Smooth muscle cell of the brain vasculature (primary cell): ENCODE measurements at regions not wholly inside any gene's neighbourhood (a gene's known extent, or its start where the extent isn't known, plus 50 kb on each side); places are given as distances from the start of the nearest gene placed in this dataset.

ENCODE experiments used
- DNase-seq: peaks from one replicate; pipeline ENCODE4 v3.0.0-alpha.2; 2012; ENCODE audit warnings: low read depth, low spot score

DNA sequence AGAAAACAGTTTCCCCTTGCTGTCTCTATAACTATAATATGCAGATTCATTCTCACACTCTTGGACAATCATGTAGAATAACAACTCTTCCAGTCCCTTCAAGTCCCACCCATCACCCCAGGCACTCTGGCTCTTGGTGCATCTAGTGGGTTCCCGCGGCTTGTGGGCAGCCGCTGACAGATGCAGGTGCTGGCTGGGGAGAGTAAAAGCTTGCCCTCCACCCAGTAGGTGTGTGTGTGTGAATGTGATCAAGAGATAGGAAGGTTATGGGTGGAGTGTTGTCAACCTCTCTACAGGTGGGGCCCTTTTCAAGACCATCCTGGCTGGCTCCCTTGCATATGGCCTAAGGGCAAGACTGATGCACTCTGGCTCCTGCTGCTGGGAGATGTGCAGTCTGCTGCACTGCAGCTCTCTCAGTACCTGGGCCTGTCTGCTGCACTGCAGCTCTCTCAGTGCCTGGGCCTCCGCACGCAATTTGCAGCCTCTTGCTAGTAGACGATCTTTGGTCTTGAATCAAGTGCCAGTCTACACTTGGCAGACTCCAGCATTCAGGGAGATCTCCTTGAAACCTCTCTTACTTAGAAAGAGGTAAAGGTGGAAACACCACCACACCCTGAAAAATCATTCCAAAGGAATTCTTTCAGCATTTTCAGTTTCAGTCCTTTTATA lies 189.7 kb upstream of the GDNF start:
- no peak for DNase-seq

DNA sequence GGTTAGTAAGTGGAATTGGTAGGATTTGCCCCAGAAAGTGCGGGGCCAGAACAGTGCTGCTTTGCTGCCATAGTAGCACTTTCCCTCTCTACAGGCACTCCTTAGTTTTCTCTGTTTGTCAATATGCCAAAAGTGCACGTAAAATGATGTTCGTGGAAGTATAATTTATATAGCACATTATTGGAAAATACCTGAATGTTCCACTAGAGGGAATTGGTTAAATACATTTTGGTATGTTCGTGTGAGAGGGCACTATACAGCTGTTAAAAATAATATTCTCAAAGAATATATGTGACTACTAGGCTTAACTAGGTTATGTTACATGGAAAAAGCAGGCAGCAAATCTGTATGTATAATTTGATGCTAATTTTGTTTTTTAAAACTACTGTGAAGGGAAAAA lies 184.0 kb upstream of the GDNF start:
- no peak for DNase-seq

- no peak for DNase-seq
Measured at GRCh38 chr5:38023371-38023770, 183.5 kb upstream of the GDNF start.

- DNase-seq: no peak
Measured at GRCh38 chr5:38022631-38023030, 182.8 kb upstream of the GDNF start.

- DNase-seq: no peak
Measured at GRCh38 chr5:38018016-38018415, 178.2 kb upstream of the GDNF start.

DNA sequence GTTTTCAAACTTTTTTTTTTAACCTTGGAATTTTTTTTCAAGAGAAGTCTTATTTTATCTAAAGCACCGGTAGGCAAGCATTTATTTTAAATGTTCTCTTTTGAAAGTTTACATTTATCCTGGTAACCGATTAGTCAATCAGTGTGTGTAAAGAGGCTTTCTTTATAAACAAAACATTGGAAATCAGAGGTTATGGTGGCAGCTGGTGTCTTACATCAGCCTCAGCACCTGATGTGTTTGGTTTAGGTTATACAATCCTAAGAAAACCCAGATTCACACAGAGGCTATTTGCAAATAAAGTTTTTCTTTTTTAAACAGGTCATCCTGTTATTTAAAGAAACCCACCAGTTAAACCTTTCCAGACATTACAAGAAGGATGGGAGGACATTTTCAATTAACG lies 173.3 kb upstream of the GDNF start:
- no peak for DNase-seq

- DNase-seq: no peak
Measured at GRCh38 chr5:38011668-38012188, 171.9 kb upstream of the GDNF start.

DNA sequence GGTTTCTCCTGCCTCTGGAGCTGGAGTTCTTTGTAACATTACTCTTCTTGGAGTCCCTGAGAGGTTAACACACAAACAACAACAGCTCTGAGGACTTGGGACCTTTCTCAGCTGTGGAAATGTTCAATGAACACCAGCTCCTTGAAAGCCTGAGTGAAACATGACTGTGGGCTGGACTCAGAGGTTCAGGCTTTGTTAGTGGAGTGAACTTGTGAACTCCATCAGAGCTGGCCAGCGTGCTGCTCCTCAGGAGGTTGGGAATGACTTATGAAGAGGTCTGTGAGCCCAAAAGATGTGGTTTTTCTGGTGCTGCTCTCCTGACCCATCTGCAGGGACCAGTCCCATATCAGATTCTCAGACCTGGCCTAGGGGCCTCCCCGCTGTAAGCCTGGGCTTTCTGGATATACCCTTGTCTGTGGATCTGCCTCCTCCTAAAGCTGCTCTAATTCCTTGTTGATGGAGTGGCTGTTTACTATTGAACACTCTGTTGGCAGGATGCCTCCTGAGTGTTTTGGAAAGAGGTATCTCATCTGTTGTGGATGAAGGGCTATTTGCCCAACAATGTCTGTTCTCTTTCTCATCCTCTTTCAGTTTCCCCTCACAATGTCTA lies 170.0 kb upstream of the GDNF start:
- DNase-seq: no peak

GRCh38 chr5:38008198-38008597 lies 168.4 kb upstream of the GDNF start:
- DNase-seq: no peak

- DNase-seq: no peak
Measured at GRCh38 chr5:37999593-37999992, 159.8 kb upstream of the GDNF start.

DNA sequence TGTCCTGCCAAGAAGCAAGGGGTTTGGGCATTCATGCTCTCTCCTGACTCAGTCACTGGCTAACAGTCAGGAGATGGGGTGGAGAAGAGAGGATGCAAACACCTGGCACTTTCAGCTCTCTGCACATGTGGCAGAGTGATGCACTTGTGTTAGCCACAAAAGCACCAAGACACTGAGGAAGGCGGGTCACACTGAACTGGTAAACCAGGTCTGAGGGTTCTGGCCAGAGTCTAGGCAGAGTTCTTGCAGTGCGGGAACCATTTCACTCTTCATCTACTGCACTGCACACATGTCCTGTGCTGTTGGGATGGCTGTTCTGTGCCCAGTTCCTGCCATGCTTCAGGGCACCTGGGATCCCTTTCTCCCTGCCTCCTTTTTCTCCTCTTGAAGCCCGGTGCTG lies 157.1 kb upstream of the GDNF start:
- no peak for DNase-seq

- no peak for DNase-seq
Measured at GRCh38 chr5:37994729-37995128, 154.9 kb upstream of the GDNF start.

DNA sequence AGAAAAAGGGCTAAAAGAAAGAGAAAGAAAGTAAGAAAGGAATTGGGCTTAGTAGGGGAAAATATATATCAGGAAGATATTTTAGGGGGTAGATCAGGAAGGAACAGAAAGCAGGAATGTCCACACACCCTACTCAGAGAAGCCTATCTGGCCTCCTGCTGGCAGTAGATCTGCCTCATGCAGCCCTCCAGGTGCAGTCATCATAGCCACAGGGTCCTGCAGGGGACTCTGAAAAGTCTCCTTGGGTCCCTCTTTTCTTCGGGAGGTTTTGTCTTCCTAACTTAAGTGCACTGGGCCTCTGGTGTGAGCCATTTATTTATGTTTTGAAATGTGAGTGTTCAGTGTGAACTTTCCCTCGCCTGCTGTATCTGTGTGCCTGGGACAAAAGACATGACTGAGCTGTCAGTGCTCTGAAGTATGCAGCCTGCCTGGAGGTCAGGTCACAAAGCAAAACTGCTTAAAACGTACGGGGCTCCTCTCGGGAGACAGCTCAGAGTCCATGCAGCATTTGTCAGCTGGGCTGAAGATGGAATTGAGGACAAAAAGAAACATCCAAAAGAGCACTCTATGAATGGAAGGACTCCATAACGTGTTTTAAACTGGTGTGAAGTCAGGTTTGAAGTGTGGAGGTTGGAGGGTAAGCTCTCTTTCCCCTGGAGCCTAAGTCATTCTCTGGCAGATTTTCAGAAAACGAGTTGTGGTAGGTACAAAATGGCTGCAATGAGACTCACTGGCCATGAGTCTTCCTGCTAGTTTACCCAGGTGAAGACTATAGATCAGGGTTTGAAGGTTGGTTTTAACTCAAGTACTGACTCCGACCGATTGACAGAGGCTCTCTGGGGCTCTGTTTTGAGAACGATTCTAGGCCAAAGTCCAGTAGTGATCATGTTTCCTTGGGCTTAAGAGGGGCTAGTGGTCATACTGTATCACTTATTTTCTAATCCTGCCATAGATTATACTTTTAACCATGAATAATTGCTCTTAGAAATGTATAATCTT lies 151.8 kb upstream of the GDNF start:
- no peak for DNase-seq

DNA sequence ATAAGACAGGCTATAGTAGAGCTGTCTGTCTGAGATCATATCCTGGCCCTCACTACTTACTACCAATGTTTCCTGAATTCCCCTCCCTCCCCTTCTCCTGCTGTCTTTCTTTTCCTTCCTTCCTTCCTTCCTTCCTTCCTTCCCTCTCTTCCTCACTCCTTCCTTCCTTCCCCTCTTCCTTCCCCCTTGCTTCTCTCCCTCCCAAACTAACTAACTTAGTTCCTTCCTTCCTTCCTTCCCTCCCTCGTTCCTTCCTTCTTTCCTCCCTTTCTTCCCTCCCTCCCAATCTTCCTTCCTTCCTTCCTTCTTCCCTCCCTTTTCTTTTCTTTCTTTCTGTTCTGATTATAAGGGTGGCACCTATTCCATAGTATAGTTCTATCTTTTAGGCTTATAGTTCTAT lies 150.0 kb upstream of the GDNF start:
- no peak for DNase-seq

- DNase-seq: no peak
Measured at GRCh38 chr5:37988454-37989046, 148.7 kb upstream of the GDNF start.

DNA sequence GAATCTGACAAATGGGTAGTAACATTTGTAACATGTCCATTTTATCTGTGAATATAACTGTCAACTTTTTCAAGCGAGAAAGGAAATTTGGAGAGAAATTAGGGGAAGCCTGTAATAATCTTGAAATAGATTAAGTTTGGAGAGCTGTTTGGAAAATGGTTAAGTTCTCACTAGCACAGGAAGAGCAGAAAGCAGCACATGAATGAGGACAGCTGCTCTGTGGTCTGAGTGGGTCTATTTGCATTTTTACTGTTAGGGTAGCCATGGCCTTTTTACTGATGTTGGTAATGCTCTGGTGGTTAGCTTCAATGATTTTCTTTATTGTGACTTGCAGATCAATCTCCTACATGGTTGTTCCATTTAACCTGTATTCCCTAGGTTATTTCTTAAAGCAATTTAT lies 144.5 kb upstream of the GDNF start:
- DNase-seq: no peak

DNA sequence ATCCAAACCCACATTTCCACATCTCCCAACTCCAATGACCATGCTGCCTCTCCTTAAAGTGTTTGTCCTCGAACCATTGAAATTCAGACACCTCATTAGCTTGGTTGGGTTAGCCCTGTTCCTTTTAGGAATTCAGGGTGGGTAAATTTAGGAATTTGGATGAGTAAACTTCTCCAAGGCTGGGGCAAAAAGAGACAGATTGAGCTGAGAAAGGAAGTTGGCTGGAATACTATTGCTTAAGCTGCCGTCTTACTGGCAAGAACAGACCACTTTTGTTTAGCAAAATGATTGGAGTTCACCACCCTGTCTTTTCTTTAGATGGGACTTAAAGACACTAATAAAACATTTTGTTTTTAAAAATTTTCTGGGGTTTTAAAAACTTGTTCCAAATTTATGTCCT lies 143.6 kb upstream of the GDNF start:
- no peak for DNase-seq

DNA sequence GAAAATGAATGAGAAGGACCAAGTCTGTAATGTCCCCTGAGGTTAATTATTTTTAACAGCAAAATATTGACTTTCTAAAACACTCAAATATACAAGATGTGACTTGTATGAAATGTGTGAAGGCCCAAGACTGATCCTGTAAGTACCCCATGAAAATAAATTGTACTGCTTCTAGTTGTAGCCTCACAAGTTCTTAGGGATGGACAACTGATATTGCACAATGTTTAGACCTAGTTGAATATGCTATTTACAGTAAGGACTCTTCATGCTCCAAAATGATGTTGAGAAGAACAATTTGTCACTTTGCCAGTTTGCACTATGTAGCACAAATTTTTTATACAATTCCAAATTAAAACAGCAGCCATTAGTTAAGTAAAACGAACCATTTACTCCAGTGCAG lies 139.7 kb upstream of the GDNF start:
- no peak for DNase-seq

DNA sequence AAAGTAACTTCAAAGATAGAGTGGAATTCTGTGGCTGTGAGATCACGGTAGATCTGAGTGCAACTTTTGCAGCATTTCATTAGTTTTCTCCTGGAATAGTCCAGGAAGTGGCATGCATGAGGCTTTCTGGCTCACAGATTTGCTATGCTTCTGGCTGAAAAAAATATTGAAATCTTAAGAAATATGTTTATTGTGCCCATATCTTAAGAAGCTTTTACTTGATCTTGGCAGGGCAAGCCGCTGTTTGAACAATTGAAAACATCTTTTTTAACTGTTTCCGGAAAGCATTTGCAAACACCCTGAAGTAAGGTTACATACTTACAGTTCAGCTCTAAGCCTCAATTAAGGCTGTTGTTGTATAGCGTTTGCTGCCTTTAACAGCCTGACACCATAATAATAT lies 135.7 kb upstream of the GDNF start:
- DNase-seq: no peak

- no peak for DNase-seq
Measured at GRCh38 chr5:37971483-37972024, 131.7 kb upstream of the GDNF start.

GRCh38 chr5:37966871-37967270 lies 127.0 kb upstream of the GDNF start:
- DNase-seq: no peak

- no peak for DNase-seq
Measured at GRCh38 chr5:37966291-37966690, 126.5 kb upstream of the GDNF start.
